Panc1 (cell line): ENCODE measurements at regions not wholly inside any gene's neighbourhood (a gene's known extent, or its start where the extent isn't known, plus 50 kb on each side); places are given as distances from the start of the nearest gene placed in this dataset.
A peak's percentile ranks its signal among the peaks of the same experiment; 100 is the strongest.

Experiments used
- ATAC-seq: fragments of 200-7000 bp; cut with Tn5 transposase; 2 replicates; pipeline ENCODE4 v1.9.1; 2020; ENCODE audit warnings: mild to moderate bottlenecking, moderate library complexity
- BruUV-seq: library from RNA; stranded (reverse); fragments of 400-500 nt; replicated peaks from 2 replicates; lab custom pipeline; 2021; lab: Mats Ljungman, UMichigan
- CTCF ChIA-PET: fragments of 300-600 bp; sonication (Branson Sonifier 250); formaldehyde crosslinking; loops from one replicate; lab custom pipeline; 2022; ENCODE audit warnings: antibody characterized with exemption; lab: Charles Lee
- POLR2A ChIA-PET: fragments of 300-600 bp; sonication (Branson Sonifier 250); formaldehyde crosslinking; loops from one replicate; lab custom pipeline; 2022; ENCODE audit warnings: antibody characterized with exemption; lab: Charles Lee
- DNase-seq: peaks from one replicate; pipeline ENCODE4 v3.0.0-alpha.2; 2010; ENCODE audit warnings: low read depth, low spot score
- H3K27ac ChIP-seq: 2 replicates; pipeline ENCODE4 v1.5.1; 2011; ENCODE audit warnings: mild to moderate bottlenecking, low read length, inconsistent platforms
- H3K27me3 ChIP-seq: fragments of 200-500 bp; sonication (Bioruptor generic); 2 replicates; pipeline ENCODE4 v1.6.0; 2014; ENCODE audit warnings: low read length, inconsistent platforms; ENCODE audit not compliant: control insufficient read depth, insufficient read depth
- H3K36me3 ChIP-seq: fragments of 200-500 bp; sonication (Bioruptor generic); 2 replicates; pipeline ENCODE4 v1.5.1; 2014; ENCODE audit warnings: inconsistent platforms, mild to moderate bottlenecking, low read length, moderate library complexity; ENCODE audit not compliant: control insufficient read depth, insufficient read depth
- H3K4me1 ChIP-seq: 2 replicates; pipeline ENCODE4 v1.5.1; 2011; ENCODE audit warnings: inconsistent platforms, mild to moderate bottlenecking, low read length, moderate library complexity; ENCODE audit not compliant: control insufficient read depth, insufficient read depth
- H3K4me3 ChIP-seq, 2 experiments: 2 replicates each; pipeline ENCODE4 v1.5.1; 2011 to 2012; ENCODE audit warnings: low read depth in 2 of 2, low read length in 2 of 2, mild to moderate bottlenecking in 2 of 2, inconsistent platforms in 1 of 2, moderate library complexity in 1 of 2
- H3K9me3 ChIP-seq: fragments of 200-500 bp; sonication (Bioruptor generic); 2 replicates; pipeline ENCODE4 v1.5.1; 2014; ENCODE audit warnings: low read depth, mild to moderate bottlenecking, inconsistent platforms, low read length, moderate library complexity; ENCODE audit not compliant: control insufficient read depth, insufficient read depth
- POLR2AphosphoS5 ChIP-seq: IDR thresholded peaks from 2 replicates; pipeline ENCODE4 v1.6.1; 2012; ENCODE audit warnings: mild to moderate bottlenecking, low read depth, low read length, moderate library complexity
- SIN3A ChIP-seq: IDR thresholded peaks from 2 replicates; pipeline ENCODE4 v1.6.1; 2012; ENCODE audit warnings: low read depth, mild to moderate bottlenecking, low read length, moderate library complexity, borderline replicate concordance; ENCODE audit not compliant: insufficient read depth
- TCF7L2 ChIP-seq: IDR thresholded peaks from 2 replicates; pipeline ENCODE4 v1.6.1; 2011; ENCODE audit warnings: mild to moderate bottlenecking, low read depth, low read length, inconsistent platforms
- in situ Hi-C: cut with HindIII; loops from 2 replicates; pipeline ENCODE4 v1.10.0; 2016; ENCODE audit warnings: low sequenced_read_pairs, low pct_unique_long_range_greater_than_20kb
- intact Hi-C: fragments of 100-400 bp; cut with micrococcal nuclease; formaldehyde crosslinking; loops from one replicate; pipeline ENCODE4 v1.10.0; 2022; ENCODE audit not compliant: unreplicated experiment
- TF ChIP-seq, protein P1 (sequence below): fragments of 450-650 bp; IDR thresholded peaks from 2 replicates; pipeline ENCODE4 v1.5.1; 2017; ENCODE audit warnings: mild to moderate bottlenecking
- TF ChIP-seq, protein P2 (sequence below), 2 experiments: IDR thresholded peaks; 2 replicates each; pipeline ENCODE4 v1.6.1; 2011 to 2012; ENCODE audit warnings: low read depth in 2 of 2, control low read depth in 1 of 2, low read length in 1 of 2, mild to moderate bottlenecking in 1 of 2, moderate library complexity in 1 of 2; ENCODE audit not compliant: insufficient read depth in 1 of 2

DNA sequence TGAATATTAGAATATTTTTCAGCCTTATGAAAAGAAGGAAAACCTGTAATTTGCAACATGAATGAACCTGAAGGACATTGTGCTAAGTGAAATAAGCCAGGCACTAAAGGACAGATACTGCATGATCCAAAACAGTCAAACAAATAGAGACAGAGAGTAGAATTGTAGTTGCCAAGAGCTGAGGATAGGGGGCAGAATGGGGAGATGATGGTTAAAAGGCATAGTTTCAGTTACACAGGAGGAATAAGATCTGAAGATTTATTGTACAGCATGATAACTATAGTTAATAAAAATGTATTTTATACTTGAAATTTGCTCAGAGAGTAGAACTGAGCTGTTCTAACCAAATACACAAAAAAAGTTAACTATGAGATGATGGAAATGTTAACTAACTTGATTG is 149.0 kb upstream of the TMEM106B start:
- Histone ChIP-seq H3K27ac (no peak overlapping the region), H3K27me3 (no peaks in the 10 kb centered on the region), H3K9me3 (peaks cover 24% of the 10 kb centered on the region), H3K4me3 (no peak overlapping the region), H3K4me1 (peaks cover 10% of the 10 kb centered on the region), H3K36me3 (no peaks in the 10 kb centered on the region)
- intact Hi-C loops (loop anchor here (10.0 kb wide), 2 partner anchors 227 to 323 kb away; partner anchors contain the start of gene THSD7A), in situ Hi-C loops (no loop called here)
- TF ChIP-seq SIN3A, result no peak
- TF ChIP-seq, protein P1, sequence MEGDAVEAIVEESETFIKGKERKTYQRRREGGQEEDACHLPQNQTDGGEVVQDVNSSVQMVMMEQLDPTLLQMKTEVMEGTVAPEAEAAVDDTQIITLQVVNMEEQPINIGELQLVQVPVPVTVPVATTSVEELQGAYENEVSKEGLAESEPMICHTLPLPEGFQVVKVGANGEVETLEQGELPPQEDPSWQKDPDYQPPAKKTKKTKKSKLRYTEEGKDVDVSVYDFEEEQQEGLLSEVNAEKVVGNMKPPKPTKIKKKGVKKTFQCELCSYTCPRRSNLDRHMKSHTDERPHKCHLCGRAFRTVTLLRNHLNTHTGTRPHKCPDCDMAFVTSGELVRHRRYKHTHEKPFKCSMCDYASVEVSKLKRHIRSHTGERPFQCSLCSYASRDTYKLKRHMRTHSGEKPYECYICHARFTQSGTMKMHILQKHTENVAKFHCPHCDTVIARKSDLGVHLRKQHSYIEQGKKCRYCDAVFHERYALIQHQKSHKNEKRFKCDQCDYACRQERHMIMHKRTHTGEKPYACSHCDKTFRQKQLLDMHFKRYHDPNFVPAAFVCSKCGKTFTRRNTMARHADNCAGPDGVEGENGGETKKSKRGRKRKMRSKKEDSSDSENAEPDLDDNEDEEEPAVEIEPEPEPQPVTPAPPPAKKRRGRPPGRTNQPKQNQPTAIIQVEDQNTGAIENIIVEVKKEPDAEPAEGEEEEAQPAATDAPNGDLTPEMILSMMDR, result peak; percentile 29; the same call in 1 of the 2 replicates
- no TSS peak for BruUV-seq
- POLR2A ChIA-PET, result no interaction called here
- DNase-seq (no peak), ATAC-seq (no peak)
- CTCF ChIA-PET, result no interaction called here

DNA sequence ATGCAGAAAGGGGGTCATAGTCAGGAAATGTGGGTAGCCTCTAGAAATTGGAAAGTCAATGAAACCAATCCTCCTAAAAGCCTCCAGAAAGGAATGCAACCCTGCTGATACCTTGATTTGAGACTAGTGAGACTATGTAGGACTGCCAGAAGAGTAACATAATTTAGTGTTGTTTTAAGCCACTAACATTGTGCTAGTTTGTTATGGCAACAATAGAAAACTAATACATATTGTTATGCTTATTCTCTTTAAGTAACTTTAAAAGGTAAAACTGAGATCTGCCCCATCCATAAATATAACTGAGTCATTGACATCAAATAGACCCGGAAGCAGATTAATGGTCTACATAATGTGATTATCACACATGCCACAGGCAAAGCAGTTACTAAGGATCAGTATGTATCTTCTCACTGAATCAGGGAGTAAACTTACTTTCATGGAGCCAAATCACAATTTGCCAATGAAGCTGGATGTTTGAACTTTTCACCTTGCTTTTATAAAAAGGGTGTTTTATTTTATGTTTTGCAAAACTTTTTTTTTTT is 146.4 kb upstream of the TMEM106B start:
- peaks cover 10% of the 10 kb centered on the region for H3K4me1 ChIP-seq
- H3K4me3 ChIP-seq, result no peak overlapping the region
- in situ Hi-C loops (no loop called here), intact Hi-C loops (loop anchor here (10.0 kb wide), 2 partner anchors 230 to 320 kb away; partner anchors contain the start of gene THSD7A)
- CTCF ChIA-PET, result no interaction called here
- ATAC-seq, result no peak
- no peak for DNase-seq
- no peaks in the 10 kb centered on the region for H3K36me3 ChIP-seq
- peak overlapping the region; percentile 48 for H3K27ac ChIP-seq
- no peaks in the 10 kb centered on the region for H3K27me3 ChIP-seq
- BruUV-seq, result no TSS peak
- TF ChIP-seq SIN3A (no peak), POLR2AphosphoS5 (no peak), TCF7L2 (no peak)
- TF ChIP-seq, protein P2, sequence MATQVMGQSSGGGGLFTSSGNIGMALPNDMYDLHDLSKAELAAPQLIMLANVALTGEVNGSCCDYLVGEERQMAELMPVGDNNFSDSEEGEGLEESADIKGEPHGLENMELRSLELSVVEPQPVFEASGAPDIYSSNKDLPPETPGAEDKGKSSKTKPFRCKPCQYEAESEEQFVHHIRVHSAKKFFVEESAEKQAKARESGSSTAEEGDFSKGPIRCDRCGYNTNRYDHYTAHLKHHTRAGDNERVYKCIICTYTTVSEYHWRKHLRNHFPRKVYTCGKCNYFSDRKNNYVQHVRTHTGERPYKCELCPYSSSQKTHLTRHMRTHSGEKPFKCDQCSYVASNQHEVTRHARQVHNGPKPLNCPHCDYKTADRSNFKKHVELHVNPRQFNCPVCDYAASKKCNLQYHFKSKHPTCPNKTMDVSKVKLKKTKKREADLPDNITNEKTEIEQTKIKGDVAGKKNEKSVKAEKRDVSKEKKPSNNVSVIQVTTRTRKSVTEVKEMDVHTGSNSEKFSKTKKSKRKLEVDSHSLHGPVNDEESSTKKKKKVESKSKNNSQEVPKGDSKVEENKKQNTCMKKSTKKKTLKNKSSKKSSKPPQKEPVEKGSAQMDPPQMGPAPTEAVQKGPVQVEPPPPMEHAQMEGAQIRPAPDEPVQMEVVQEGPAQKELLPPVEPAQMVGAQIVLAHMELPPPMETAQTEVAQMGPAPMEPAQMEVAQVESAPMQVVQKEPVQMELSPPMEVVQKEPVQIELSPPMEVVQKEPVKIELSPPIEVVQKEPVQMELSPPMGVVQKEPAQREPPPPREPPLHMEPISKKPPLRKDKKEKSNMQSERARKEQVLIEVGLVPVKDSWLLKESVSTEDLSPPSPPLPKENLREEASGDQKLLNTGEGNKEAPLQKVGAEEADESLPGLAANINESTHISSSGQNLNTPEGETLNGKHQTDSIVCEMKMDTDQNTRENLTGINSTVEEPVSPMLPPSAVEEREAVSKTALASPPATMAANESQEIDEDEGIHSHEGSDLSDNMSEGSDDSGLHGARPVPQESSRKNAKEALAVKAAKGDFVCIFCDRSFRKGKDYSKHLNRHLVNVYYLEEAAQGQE (IDR thresholded peaks at IDR 0.05; ENCODE audit: insufficient read depth in 1 of 2, low read depth in 2 of 2, low read length in 1 of 2), result no peak
- TF ChIP-seq, protein P1, result no peak
- POLR2A ChIA-PET, result interaction anchor here (0.7 kb wide), 2 partner anchors 51 to 320 kb away, joined by 4 to 9 read pairs; no protein-coding TSS in a partner anchor
- H3K9me3 ChIP-seq, result peaks cover 17% of the 10 kb centered on the region; the same call in 1 of the 2 replicates
